ENCODE measurements at regions not wholly inside any gene's neighbourhood (a gene's known extent, or its start where the extent isn't known, plus 50 kb on each side); places are given as distances from the start of the nearest gene placed in this dataset.

DNA sequence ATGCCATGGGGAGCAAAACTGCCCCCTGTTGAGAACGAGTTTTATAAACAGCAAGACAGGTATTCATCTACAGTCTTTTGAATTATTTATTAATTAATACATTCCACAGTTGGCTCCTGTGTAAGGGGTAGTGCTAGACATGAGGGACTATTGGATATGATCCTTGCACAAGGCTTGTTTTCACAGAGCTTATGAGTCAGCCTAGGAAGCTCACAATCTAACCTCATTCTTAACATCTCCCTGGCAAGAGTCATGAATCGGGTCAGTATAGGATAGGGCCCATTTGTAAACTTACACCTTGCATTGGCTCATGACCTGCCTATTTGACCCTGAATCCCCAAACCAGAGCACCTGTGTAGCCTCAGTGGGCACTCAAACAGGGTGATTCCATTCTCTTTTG lies 209.1 kb upstream of the HCCS start:
- no peak for DNase-seq

GRCh38 chrX:10903523-10903922 lies 207.6 kb upstream of the HCCS start:
- no peak for DNase-seq

DNA sequence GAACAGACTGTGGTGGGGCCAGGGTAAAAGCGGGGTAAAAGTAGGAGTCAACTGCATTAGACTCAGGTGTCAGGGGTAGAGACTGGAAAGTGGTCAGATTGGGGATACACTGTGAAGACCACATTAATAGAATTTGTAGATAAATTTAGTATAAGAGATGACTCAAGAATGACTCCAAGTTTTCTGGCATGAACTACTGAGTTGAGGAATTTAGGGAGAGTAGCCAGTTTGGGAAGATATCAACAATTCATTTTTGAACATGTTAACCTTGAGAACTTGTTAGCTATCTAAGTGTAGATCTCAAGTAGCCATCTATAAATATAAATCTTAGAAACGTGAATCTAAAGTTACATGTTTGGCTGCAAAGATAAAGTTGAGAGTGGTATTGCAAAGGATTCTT lies 206.9 kb upstream of the HCCS start:
- DNase-seq: no peak

DNA sequence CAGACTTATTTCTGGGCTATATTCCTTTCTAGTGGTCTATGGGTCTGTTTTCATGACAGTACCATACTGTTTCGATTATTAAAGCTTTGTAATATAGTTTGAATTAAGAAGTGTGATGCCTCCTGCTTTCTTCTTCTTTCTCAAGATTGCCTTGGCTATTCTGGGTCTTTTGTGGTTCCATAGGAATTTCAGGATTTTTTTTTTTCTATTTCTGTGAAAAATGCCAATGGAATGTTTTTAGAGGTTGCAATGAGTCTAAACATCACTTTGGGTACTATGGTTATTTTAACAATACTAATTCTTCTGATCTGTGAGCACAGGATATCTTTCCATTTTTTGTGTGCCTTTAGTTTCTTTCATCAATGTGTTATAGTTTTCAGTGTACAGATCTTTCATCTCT lies 204.3 kb upstream of the HCCS start:
- DNase-seq: no peak

- DNase-seq: no peak
Measured at GRCh38 chrX:10922159-10922558, 189.0 kb upstream of the HCCS start.

DNA sequence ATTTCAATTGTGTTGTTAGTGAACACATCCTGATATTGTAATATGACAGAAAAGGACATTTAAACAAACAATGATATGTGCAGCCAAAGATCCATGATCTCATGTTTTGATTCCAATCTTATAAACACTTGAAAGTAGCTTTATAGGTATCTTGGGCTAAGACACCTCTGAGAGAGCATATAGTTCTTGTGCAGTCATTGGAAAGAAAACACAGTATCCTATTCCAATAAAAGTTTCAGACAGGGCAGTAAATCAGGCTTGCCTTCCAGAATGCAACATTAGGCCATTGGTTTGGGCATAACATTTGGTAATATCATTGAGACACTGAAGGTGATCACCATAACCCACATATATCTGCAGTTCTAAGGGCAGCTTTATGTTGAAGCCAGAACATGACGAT lies 188.3 kb upstream of the HCCS start:
- no peak for DNase-seq

DNA sequence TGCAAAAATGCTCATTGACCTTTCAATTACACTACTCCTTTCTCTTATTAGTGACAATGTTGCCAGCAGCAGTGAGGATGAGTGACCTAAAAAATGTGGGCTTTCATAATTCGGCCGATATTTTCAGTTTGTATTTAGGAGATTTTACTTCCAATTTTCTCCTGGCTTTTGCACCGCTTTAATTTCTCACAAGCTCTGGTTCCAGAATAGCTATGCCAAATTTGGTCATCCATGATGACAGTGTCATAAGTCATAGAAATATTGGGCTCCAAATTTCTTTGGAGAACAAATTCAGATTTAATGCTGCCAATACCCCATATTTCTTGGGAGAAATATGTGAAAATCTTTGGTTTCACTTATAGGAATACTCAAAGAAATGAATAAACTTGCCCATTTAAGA lies 187.7 kb upstream of the HCCS start:
- no peak for DNase-seq

- no peak for DNase-seq
Measured at GRCh38 chrX:10926404-10926803, 184.7 kb upstream of the HCCS start.

GRCh38 chrX:10926891-10927290 lies 184.2 kb upstream of the HCCS start:
- DNase-seq: no peak

GRCh38 chrX:10929747-10930146 lies 181.4 kb upstream of the HCCS start:
- no peak for DNase-seq

GRCh38 chrX:10930151-10930550 lies 181.0 kb upstream of the HCCS start:
- DNase-seq: no peak

GRCh38 chrX:10931976-10932375 lies 179.2 kb upstream of the HCCS start:
- no peak for DNase-seq

DNA sequence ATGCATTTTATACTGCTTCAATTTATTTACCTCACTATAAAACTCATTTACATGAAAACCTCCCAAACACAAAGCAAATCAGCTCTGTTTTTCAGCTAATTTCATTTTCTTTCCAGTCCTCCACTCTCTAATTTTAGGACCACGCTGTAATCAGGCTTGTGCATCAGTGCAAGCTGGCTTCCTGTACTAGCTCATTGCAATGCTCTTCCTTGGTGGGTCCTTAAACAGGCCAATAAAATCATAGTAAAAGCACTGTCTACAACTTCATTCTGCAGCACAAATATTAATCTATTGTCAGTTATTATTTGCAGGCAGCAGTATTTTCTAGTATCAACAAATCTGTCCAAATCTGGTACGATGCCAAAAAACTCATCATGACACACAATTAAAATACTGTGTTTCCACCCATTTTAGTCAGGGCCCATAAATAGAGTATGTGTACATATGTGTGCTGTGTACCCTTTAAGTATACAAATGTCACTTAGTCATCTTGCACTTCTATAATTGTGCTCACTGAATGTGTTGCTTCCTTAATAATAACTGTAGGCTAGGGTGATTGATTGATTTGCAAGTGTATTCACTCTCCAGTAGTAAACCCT lies 178.2 kb upstream of the HCCS start:
- no peak for DNase-seq

- no peak for DNase-seq
Measured at GRCh38 chrX:10935501-10935900, 175.6 kb upstream of the HCCS start.

DNA sequence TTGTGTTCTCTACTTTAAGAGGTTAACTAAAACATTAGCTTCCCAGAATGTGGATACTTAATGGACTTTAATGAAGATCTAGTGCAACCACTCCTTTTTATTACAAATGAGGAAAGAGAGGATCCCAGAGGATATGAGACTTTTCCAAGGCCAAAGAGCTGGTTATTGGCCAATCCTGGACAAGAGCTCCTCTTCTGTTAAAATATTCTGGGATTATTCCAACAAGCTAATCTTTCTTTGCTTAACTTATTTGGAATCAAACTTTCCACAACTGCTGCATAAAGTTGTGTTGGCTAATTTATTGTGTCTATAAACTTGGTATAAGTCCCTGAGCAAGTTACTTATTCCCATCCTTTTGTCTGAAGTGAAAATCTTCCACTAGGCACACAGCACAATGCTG lies 174.2 kb upstream of the HCCS start:
- DNase-seq: no peak

DNA sequence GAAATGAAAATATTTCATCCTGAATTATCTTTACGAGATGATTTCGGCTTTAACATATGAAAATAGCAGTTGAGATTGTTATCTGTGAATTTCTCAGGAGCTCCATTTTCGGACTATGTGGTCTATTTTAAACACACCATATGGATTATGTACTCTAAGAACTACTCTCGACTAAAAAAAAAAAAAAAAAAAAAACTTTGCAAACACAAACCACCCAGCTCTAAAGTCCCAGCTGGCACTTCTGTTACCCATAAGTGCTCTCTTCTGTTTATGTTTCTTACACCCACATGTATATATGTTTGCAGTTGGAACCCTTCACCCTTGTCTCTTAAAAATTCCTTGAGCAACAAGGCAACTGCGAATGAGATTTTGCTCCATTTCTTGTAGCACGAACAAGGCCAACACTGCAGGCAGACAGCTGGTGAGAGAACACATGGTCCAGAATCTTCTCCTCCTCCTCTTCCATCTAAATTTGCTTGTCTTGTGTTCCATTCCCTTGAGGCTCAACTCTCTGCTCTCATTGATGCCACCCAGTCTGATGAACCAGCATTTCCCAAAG lies 172.7 kb upstream of the HCCS start:
- no peak for DNase-seq

GRCh38 chrX:10939424-10939823 lies 171.7 kb upstream of the HCCS start:
- DNase-seq: no peak

DNA sequence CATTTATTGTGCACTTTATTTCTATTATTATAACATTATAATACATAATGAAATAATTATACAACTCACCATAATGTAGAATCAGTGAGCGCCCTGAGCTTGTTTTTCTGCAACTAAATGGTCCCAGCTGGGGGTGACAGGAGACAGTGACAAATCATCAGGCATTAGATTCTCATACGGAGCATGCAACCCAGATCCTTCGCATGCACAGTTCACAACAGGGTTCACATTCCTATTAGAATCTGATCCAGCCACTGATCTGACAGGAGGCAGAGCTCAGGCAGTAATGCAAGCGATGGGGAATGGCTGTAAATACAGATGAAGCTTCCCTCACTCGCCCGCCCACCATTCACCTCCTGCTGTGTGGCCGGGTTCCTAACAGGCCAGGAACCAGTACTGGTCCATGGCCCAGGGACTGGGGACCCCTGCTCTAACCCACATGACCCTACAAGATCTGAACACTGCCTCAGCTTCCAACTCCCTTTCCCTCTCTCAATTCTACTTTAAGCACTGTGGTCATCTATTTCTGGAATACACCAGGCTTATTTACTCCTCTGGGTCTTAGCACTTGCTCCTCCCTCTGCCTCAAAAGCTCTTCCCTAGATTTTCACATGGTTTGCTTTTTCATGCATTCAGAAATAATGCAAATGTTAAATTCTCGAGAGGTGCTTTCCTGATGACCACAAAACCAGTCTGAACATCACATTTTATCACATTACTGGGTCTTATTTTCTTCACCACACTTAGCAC lies 166.8 kb upstream of the HCCS start:
- no peak for DNase-seq

GRCh38 chrX:10945498-10945897 lies 165.6 kb upstream of the HCCS start:
- DNase-seq: no peak

DNA sequence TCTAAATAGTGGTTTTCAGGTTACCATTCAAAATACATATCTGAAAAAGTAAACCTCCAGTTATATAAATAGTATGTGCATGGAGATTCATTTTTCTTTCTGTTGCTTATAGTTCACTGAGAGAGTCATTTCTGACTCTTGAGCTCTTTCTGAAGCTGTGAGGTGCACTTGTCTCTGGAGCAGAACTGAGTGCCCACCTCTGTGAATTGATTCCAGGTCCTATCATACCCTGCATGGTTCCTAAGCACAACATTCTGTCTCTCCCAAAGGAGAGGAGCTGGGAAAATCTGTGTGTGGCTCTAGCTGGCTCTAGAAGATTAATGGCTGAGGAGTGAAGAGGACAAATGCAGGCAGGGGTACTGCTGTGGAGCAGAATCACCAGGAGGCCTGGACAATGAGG lies 161.6 kb upstream of the HCCS start:
- DNase-seq: no peak

DNA sequence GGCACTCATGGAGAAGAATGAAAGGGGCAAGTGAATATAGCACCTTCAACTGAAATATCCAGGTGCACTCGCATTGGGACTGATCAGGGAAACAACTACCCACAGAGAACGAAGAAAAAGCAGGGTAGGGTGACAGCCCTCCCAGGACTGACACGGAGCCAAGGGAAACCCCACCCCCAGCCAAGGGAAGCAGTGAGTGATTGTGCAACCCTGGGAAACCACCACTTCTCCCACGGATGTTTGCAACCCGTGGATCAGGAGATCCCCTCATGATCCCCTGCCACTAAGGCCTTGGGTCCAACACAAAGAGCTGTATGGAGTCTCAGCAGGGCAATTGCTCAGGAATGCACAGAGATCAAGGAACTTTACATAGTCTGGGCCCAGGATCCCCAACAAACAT lies 158.5 kb upstream of the HCCS start:
- DNase-seq: no peak

- DNase-seq: no peak
Measured at GRCh38 chrX:10965174-10965798, 145.8 kb upstream of the HCCS start.

DNA sequence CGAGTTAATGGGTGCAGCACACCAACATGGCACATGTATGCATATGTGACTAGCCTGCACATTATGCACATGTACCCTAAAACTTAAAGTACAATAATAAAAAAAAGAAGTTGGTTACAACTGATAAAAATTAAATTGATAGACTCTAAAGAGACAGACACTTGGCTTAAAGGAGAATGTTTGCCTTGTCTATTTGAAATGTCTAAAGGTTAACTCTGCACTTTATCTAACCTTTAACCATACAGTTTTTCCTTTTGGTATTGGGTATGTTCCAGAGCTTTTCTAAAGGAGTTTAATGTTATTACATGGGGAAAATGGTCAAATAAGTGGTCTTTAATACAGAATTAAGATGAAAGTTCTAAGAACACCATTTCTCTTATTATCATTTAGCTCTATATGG lies 145.1 kb upstream of the HCCS start:
- DNase-seq: no peak

GRCh38 chrX:10971176-10971575 lies 140.0 kb upstream of the HCCS start:
- DNase-seq: no peak

Measured in activated CD4-positive, alpha-beta T cell treated with anti-CD3 and anti-CD28 coated beads for 4 hours (primary cell).